ENCODE measurements at regions not wholly inside any gene's neighbourhood (a gene's known extent, or its start where the extent isn't known, plus 50 kb on each side); places are given as distances from the start of the nearest gene placed in this dataset.
"Not testable (repeated sequence)": the region's sequence is repeated elsewhere in the genome, so short reads cannot be mapped to it uniquely, and the experiment has no call there.

DNA sequence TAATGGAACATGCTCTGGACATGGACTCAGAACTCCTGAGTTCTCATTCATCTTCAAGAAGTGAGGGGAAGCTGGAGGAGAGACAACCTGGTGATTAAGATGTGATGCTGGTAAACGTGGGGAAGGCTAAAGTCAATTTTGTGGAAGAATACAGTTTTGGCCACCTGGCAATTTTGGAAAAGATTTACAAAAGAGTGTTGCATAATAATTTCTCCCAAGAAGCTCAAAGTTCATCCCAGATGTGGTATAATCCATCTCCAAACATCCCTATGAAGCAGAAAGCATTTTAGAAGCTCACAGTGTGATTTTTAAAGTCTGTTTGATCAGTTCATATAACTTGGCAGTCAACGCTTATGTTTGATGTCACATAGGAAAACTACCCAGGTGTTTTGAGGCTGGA is 208.7 kb downstream of the LMX1A start:
- no peak for DNase-seq (ENCODE audit: low spot score)

DNA sequence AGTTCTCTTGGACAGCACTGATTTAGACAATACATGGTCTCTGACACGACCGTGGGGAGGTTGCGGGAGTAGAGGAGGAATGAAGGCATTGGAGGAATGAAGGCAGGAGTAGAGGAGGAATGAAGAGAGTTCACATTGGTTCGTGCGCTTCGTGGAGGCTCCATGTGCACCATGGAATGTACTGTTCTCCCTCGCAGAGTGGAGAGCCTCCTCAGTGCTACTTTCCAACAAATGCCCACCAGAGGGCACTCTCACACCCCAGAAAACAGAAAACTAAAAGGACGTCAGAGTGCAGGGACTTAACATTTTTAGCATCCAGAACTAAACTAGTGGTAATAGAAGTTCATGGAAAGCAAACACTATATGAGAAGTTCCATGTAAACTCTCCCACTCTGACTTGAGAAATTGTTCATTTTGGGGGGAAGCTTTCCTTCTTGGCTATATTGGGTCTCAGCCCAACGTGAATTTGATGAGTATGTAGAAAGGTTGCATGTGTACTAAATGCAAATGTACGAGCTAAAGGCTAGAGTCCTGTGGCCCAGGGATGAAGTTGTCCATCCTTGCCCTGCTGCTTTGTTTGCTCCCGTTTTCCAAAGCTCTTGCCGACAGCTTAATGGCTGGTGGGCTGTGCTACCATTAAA is 211.6 kb downstream of the LMX1A start:
- DNase-seq (ENCODE audit: low spot score): peak; percentile 42

DNA sequence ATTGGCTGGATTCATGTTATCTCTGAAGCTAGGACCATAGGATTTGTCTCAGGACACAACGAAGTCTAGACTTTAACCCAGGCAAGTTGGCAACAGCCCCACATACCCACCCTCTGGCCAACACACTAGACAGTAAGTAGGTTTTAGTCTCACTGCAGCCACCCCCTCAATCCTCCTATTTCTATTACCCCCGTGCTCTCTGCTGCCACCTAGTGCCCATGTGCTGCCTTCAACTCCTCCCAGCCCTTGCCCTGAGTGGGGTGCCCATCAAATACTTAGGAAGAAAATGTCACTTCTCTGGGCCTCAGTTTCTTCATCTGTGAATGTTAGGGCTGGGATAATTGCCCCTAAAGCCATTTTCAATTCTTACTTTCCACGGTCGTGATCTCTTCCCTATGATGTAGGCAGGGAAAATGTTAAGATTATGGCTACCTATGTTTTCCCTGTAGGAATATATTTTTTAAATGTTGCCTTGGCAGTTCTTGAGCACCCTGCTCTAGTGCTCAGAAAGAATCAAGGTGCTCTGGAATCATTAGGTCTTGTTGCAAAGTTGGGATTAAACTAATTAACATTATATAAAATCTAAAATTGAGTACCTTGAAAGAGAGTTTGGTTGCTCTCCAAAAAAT is 213.0 kb downstream of the LMX1A start:
- peak; percentile 4 for DNase-seq (ENCODE audit: low spot score)

GRCh38 chr1:165138960-165139359 is 217.6 kb downstream of the LMX1A start:
- DNase-seq (ENCODE audit: low spot score): no peak

DNA sequence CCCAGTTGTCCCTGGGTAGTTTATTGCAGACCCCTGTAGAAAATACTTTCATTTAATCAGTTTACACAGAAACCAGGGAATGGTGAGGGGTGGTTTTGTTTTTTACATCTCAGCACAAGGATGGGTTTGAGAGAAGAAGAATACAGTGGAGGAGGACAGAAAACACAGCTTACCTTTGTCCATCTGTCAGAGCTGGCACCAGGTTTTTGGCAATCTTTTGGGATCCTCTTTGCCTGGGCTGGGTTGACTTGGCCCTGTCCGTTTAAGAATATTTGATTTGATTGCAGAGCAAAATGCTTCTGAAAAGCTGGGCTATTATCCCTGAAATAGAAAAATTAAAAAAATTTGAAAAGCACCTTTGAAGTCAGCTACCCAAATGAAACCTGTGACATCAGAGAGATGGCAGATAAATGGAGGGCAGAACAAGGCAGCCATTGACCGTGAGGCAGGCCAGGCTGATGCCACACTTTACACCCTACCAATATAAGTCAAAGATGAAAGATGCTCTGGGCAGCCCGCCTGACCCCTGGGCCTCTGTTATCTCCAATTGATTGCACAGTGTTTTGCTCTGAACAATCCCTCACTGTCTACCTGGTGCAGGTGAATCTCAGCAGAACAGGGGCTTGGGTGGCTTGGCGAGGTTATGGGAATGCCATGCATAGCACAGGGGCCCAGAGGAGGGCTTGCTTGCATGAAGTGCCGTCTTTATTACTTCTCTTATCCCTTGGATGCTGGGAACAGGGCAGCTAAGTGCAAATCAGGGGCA is 218.8 kb downstream of the LMX1A start:
- DNase-seq (ENCODE audit: low spot score): no peak

DNA sequence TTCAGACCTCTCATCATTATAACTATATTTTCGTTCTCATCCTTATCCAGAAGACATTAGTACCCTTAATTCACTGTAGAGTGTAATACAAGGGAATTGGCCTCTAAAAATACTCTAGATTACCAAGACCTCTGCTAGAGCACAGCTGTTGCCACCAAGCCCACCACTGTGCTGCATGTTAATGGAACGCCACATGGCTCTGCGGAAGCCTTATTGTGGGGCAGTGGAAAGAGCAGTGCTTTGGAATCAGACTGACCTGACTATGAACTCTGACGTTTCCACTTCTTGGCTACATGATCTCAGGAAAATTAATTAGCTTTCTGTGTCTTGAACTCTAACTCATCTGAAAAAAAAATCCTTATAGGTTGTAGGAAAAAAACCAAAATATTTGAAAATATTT is 222.1 kb downstream of the LMX1A start:
- no peak for DNase-seq (ENCODE audit: low spot score)

GRCh38 chr1:165129568-165130164 is 226.8 kb downstream of the LMX1A start:
- DNase-seq (ENCODE audit: low spot score): peak; percentile 61

DNA sequence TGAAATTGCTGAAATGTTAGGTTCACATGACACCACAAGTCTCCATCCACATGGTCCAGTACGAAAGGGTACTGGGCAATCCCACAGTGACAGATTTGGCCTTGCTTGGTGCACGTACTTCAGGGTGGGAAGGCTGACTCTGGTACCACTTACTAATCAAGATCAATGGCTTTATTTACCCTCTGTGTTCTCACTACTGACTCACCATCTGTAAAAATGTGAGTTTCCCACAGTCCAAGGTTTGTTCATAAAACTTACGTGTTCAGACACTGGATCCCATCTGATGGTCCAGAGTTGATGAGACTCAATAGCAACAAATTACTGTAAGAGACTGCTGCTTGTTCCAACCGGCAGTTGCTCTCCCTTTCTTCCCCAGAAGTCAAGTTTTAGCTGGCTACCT is 231.7 kb downstream of the LMX1A start:
- no peak for DNase-seq (ENCODE audit: low spot score)

DNA sequence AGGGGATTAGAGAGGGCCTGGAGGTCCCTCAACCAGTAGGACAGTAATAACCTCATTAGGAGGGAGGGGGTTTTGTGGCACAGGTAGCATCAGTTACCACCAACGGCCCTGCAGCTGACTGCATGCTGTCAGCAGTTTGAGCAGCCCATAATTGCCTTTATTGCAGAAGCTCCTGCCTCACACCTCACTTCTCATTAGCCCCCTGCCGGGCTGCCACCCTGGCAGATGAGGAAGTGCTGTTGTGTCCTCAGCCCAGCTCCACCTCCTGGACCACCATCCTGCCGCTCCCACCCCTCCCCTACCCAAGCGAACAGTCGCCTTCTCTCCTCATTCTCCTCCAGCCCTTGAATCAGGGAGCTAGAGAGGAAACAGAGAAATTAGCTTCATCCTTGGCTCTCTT is 237.4 kb downstream of the LMX1A start:
- DNase-seq (ENCODE audit: low spot score): no peak

DNA sequence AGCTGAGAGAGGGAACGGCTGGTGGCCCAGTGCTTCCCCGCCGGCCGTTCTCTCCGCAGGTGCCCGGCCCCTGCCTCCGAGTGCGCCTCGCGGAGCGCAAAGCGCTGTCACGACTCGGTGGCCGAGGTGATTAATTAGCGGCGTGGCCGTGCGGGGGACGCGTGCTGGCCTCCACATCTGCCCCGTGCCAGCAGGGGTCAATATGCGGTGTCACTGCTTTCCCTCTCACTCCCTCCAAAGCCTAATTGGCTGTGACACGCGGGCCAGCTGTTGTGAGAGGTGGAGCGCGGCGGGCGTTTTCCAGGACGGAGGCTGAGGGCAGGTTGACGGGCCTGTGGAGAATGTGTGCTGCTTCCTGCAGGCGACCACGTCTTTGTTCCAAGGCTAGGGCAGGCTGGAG is 239.0 kb downstream of the LMX1A start:
- peak; percentile 37 for DNase-seq (ENCODE audit: low spot score)

GRCh38 chr1:165116732-165117131 is 239.8 kb downstream of the LMX1A start:
- DNase-seq (ENCODE audit: low spot score): no peak

GRCh38 chr1:165116171-165116570 is 240.3 kb downstream of the LMX1A start:
- no peak for DNase-seq (ENCODE audit: low spot score)

GRCh38 chr1:165114889-165115285 is 241.6 kb downstream of the LMX1A start:
- DNase-seq (ENCODE audit: low spot score): no peak

- peak; percentile 53 for DNase-seq (ENCODE audit: low spot score)
Measured at GRCh38 chr1:165114022-165114888, 242.3 kb downstream of the LMX1A start.

- DNase-seq (ENCODE audit: low spot score): no peak
Measured at GRCh38 chr1:165112260-165112659, 244.3 kb downstream of the LMX1A start.

- no peak for DNase-seq (ENCODE audit: low spot score)
Measured at GRCh38 chr1:165109013-165109412, 247.5 kb downstream of the LMX1A start.

DNA sequence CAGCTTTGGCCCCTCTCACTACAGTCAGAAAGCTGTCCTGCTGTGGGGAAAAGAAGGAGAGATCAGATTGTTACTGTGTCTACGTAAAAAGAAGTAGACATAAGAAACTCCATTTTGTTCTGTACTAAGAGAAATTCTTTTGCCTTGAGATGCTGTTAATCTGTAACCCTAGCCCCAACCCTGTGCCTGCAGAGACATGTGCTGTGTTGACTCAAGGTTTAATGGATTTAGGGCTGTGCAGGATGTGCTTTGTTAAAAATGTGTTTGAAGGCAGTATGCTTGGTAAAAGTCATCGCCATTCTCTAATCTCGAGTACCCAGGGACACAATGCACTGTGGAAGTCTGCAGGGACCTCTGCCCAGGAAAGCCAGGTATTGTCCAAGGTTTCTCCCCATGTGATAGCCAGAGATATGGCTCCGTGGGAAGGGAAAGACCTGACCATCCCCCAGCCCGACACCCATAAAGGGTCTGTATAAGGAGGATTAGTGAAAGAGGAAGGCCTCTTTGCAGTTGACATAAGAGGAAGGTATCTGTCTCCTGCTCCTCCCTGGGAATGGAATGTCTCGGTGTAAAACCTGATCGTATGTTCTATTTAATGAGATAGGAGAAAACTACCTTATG is 263.9 kb downstream of the LMX1A start:
- not testable (repeated sequence) for DNase-seq (ENCODE audit: low spot score)

GRCh38 chr1:165080253-165080896 is 276.1 kb downstream of the LMX1A start:
- DNase-seq (ENCODE audit: low spot score): no peak

DNA sequence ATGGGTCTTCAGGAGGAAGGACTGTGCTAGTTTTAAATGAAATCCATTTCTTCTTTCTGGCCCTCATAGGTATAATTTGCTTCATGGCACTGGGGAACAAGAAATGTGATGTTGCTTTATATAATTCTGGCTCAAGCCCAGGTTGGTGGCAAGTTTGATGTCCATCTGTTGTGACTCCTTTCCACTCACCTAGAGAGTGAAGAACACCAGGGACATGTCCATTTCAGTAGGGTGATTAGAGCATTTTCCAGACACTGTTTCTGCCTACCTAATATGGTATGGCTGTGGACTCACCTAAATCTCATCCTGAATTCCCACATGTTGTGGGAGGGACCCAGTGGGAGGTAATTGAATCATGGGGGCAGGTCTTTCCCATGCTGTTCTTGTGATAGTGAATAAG is 278.1 kb downstream of the LMX1A start:
- DNase-seq (ENCODE audit: low spot score): no peak

DNA sequence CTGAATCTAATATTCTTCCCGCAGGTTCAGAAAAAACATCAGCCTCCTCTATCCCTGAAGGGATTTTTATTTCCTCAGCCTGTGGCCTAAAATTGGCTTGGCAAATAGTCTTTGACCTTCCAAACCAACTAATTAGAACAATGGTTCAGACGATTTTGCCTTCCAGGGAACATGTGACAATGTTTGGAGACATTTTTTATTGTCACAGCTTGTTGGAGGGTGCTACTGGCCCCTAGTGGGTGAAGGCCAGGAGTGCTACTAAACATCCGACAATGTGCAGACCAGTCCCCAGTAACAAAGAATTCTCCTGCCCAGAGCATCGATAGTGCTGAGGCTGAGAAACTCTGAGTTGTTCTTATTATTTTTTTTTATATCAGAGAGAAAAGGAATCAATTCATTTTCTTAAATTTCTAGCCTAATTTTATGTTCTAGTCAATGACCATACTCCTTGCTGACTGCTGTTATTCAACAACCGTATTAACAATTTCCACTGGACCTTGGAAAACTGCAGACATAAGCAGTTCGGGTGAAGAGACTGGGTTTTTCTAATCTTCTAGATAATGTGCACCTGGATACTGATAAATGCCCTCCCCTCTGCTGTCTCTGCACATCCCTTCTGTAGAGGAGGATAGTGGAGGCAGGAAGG is 280.7 kb downstream of the LMX1A start:
- DNase-seq (ENCODE audit: low spot score): peak; percentile 44

All from SK-N-DZ (cell line).